HepG2 (cell line): ENCODE measurements at regions not wholly inside any gene's neighbourhood (a gene's known extent, or its start where the extent isn't known, plus 50 kb on each side); places are given as distances from the start of the nearest gene placed in this dataset.

Experiments
- ATAC-seq: fragments of 200-7000 bp; cut with Tn5 transposase; 3 replicates; pipeline ENCODE4 v1.9.1; 2020; ENCODE audit warnings: mild to moderate bottlenecking, moderate library complexity
- BruUV-seq: library from RNA; stranded (reverse); fragments of 400-500 nt; replicated peaks from 2 replicates; lab custom pipeline; 2021; lab: Mats Ljungman, UMichigan
- CTCF ChIA-PET: fragments of 300-600 bp; formaldehyde crosslinking; extraction: SDS; loops from one replicate; lab custom pipeline; 2021; ENCODE audit warnings: low total read pairs, inconsistent platforms, low intra/inter-chr PET ratio; lab: Yijun Ruan, JAX
- POLR2A ChIA-PET: fragments of 350-600 bp; sonication (Branson Sonifier 250); formaldehyde crosslinking; loops from one replicate; lab custom pipeline; 2020; ENCODE audit warnings: antibody characterized with exemption, inconsistent platforms; lab: Yijun Ruan, JAX
- DNase-seq: peaks from one replicate; pipeline ENCODE4 v3.0.0-alpha.2; 2015; ENCODE audit warnings: low spot score
- FAIRE-seq: peaks from 3 replicates; lab custom pipeline; 2011; peaks lifted over from hg19 to GRCh38; lab: Jason Lieb, UNC
- H2AFZ ChIP-seq: one replicate; pipeline ENCODE4 v1.6.1; 2011; ENCODE audit warnings: low read length, inconsistent platforms
- H3K27ac ChIP-seq: fragments of 300-600 bp; 3 replicates; pipeline ENCODE4 v1.8.0; 2011; ENCODE audit warnings: mixed run types, mild to moderate bottlenecking, mixed read lengths, low read length, inconsistent platforms; ENCODE audit not compliant: insufficient read depth; ENCODE audit errors: extremely low read length
- H3K27me3 ChIP-seq, 2 experiments: fragments of 200-600 bp in 1 of 2; 2 replicates in 1 of 2; 3 replicates in 1 of 2; pipeline versions ENCODE4 v1.6.0 to v1.8.0; 2011; ENCODE audit warnings: low read length in 2 of 2, mild to moderate bottlenecking in 2 of 2, moderate library complexity in 2 of 2, inconsistent platforms in 1 of 2; ENCODE audit not compliant: insufficient read depth in 2 of 2, control insufficient read depth in 1 of 2
- H3K36me3 ChIP-seq, 2 experiments: fragments of 200-600 bp in 1 of 2; replicated peaks in 1 of 2; 2 replicates in 1 of 2; 3 replicates in 1 of 2; pipeline versions ENCODE4 v1.5.1 to v1.8.0; 2011; ENCODE audit warnings: low read length in 2 of 2, inconsistent platforms in 1 of 2; ENCODE audit not compliant: insufficient read depth in 2 of 2, control insufficient read depth in 1 of 2
- H3K4me1 ChIP-seq: 2 replicates; pipeline ENCODE4 v1.5.1; 2012; ENCODE audit warnings: low read length, inconsistent platforms; ENCODE audit not compliant: insufficient read depth
- H3K4me2 ChIP-seq: 2 replicates; pipeline ENCODE4 v1.6.0; 2011; ENCODE audit warnings: low read depth, low read length, inconsistent platforms
- H3K4me3 ChIP-seq, 3 experiments: fragments of 200-600 bp in 1 of 3; sonication (generic), shearing (Covaris generic) in 1 of 3; replicated peaks in 1 of 3; 2 replicates each; pipeline ENCODE4 v1.5.1; 2011 to 2016; ENCODE audit warnings: low read length in 3 of 3, inconsistent platforms in 2 of 3, low read depth in 2 of 3, mild to moderate bottlenecking in 2 of 3, control low read depth in 1 of 3, mixed read lengths in 1 of 3; ENCODE audit not compliant: insufficient read depth in 1 of 3
- H3K79me2 ChIP-seq: one replicate; pipeline ENCODE4 v1.6.1; 2011; ENCODE audit warnings: low read length, inconsistent platforms; ENCODE audit not compliant: insufficient read depth
- H3K9ac ChIP-seq: 2 replicates; pipeline ENCODE4 v1.6.0; 2011; ENCODE audit warnings: mild to moderate bottlenecking, low read depth, low read length, inconsistent platforms; ENCODE audit not compliant: insufficient read depth
- H3K9me3 ChIP-seq: 2 replicates; pipeline ENCODE4 v1.5.1; 2012; ENCODE audit warnings: mild to moderate bottlenecking, low read length
- H4K20me1 ChIP-seq: 2 replicates; pipeline ENCODE4 v1.6.0; 2011; ENCODE audit warnings: inconsistent platforms, mild to moderate bottlenecking, low read length, moderate library complexity; ENCODE audit not compliant: insufficient read depth
- GZF1 ChIP-seq: sonication (generic); formaldehyde crosslinking; IDR thresholded peaks from 2 replicates; pipeline ENCODE4 v1.5.1; 2020; ENCODE audit warnings: mild to moderate bottlenecking, missing genetic modification reagents
- NFE2L2 ChIP-seq: fragments of 150-350 bp; IDR thresholded peaks from 2 replicates; pipeline ENCODE4 v1.6.1; 2014; ENCODE audit warnings: low read length
- NFYB ChIP-seq: sonication (generic); formaldehyde crosslinking; IDR thresholded peaks from 2 replicates; pipeline ENCODE4 v1.4.0; 2020; ENCODE audit warnings: missing genetic modification reagents
- RAD51 ChIP-seq: fragments of 450-650 bp; IDR thresholded peaks from 2 replicates; pipeline ENCODE4 v1.6.1; 2016; ENCODE audit warnings: borderline replicate concordance
- RORA ChIP-seq: sonication (generic); formaldehyde crosslinking; IDR thresholded peaks from 2 replicates; pipeline ENCODE4 v1.5.0; 2020; ENCODE audit warnings: mild to moderate bottlenecking, missing genetic modification reagents, moderate library complexity
- TEAD2 ChIP-seq: sonication (generic); formaldehyde crosslinking; IDR thresholded peaks from 2 replicates; pipeline ENCODE4 v1.9.0; 2021; ENCODE audit warnings: missing genetic modification reagents
- ZNF274 ChIP-seq: sonication (generic); formaldehyde crosslinking; IDR thresholded peaks from 2 replicates; pipeline ENCODE4 v1.5.1; 2020; ENCODE audit warnings: mild to moderate bottlenecking, missing genetic modification reagents
- ZNF432 ChIP-seq: sonication (generic); formaldehyde crosslinking; IDR thresholded peaks from 2 replicates; pipeline ENCODE4 v1.5.0; 2020; ENCODE audit warnings: missing genetic modification reagents, mild to moderate bottlenecking, borderline replicate concordance
- ZNF530 ChIP-seq: sonication (generic); formaldehyde crosslinking; IDR thresholded peaks from 2 replicates; pipeline ENCODE4 v1.5.0; 2020; ENCODE audit warnings: low read depth, mild to moderate bottlenecking, missing genetic modification reagents
- WGBS: methylation state at CpG from one replicate; pipeline ENCODE4 v1.1.6; 2017; ENCODE audit warnings: low lambda C conversion rate; 5-methylcytosine and 5-hydroxymethylcytosine counted together
- in situ Hi-C: cut with HindIII; loops from 2 replicates; pipeline ENCODE4 v1.10.0; 2017; ENCODE audit warnings: low pct_unique_long_range_greater_than_20kb; ENCODE audit not compliant: extremely low pct_ligation_motif_present
- intact Hi-C: fragments of 100-400 bp; cut with micrococcal nuclease; formaldehyde crosslinking; loops from one replicate; pipeline ENCODE4 v1.10.0; 2022; ENCODE audit not compliant: unreplicated experiment
- TF ChIP-seq, protein P1 (sequence below): sonication (generic); formaldehyde crosslinking; IDR thresholded peaks from 2 replicates; pipeline ENCODE4 v1.8.0; 2022; ENCODE audit warnings: missing genetic modification reagents, low read depth, mild to moderate bottlenecking, borderline replicate concordance
- TF ChIP-seq, protein P2 (sequence below): sonication (generic); formaldehyde crosslinking; IDR thresholded peaks from 2 replicates; pipeline ENCODE4 v1.5.0; 2020; ENCODE audit warnings: missing genetic modification reagents, mild to moderate bottlenecking, borderline replicate concordance
- TF ChIP-seq, protein P3 (sequence below): sonication (generic); formaldehyde crosslinking; IDR thresholded peaks from 2 replicates; pipeline ENCODE4 v1.4.0; 2020; ENCODE audit warnings: missing genetic modification reagents, borderline replicate concordance
- TF ChIP-seq, protein P4 (sequence below): sonication (generic); formaldehyde crosslinking; IDR thresholded peaks from 2 replicates; pipeline ENCODE4 v1.4.0; 2020; ENCODE audit warnings: missing genetic modification reagents
- TF ChIP-seq, protein P5 (sequence below): sonication (generic); formaldehyde crosslinking; conservative IDR thresholded peaks from 2 replicates; pipeline ENCODE4 v1.4.0; 2020; ENCODE audit warnings: missing genetic modification reagents

DNA sequence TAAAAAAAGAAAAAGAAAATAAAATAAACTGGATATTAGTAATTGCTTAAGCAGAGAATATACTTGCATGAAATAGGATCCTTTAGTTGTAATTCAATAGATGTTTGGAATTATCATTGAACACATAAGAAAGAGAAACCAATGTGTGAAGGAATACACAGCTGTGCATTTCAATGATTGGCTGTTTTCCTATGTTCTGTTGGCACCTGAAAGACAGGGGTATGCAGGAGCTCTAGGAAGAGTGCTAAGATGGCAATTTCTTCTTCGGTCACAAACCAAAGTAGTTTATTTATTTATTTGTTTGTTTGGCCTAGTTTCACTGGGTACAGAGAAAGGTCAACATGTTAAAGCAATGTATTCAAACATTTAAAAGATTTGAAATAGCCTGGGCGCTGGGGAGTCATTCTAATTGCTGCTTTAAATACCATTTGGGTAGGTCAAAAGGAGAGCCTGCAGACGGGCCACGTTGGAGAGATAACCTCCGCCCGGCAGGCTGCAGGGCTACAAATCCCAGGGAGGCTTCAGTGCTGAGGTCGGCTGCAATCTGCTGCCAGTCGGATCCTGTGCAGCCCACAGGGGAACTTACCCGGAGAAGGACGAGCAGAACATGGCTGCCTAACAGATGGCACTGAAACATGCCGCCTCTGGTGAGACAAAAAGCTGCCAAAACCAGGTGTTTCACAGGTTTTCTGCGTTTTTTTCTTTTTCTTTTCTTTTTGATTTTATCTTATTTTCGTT, 154.2 kb upstream of the TYRP1 start:
- peaks cover 9% of the 10 kb centered on the region; the same call in 1 of the 2 replicates for H3K9me3 ChIP-seq
- POLR2A ChIA-PET = no interaction called here
- H4K20me1 ChIP-seq = no peaks in the 10 kb centered on the region
- FAIRE-seq (no peak), ATAC-seq (no peak; the same call in 2 of the 3 replicates), DNase-seq (no peak)
- no peak overlapping the region for H2AFZ ChIP-seq
- no peak overlapping the region for H3K27ac ChIP-seq
- no peaks in the 10 kb centered on the region for H3K27me3 ChIP-seq
- H3K9ac ChIP-seq = no peak overlapping the region
- intact Hi-C loops (no loop called here), in situ Hi-C loops (no loop called here)
- WGBS = 6% methylated on average over 12 of the region's 13 CpGs
- no TSS peak for BruUV-seq
- H3K4me1 ChIP-seq = no peaks in the 10 kb centered on the region
- no peaks in the 10 kb centered on the region for H3K79me2 ChIP-seq
- no peak overlapping the region for H3K4me2 ChIP-seq
- H3K4me3 ChIP-seq = no peak overlapping the region
- no peaks in the 10 kb centered on the region for H3K36me3 ChIP-seq
- CTCF ChIA-PET = no interaction called here
- TF ChIP-seq RORA (CRISPR knock-in tag) (no peak), RAD51 (no peak), NFE2L2 (no peak), ZNF432 (no peak), NFYB (CRISPR knock-in tag) (no peak), TEAD2 (CRISPR knock-in tag) (no peak), GZF1 (CRISPR knock-in tag) (no peak), ZNF530 (CRISPR knock-in tag) (no peak), ZNF274 (CRISPR knock-in tag) (no peak)
- TF ChIP-seq, protein P1, sequence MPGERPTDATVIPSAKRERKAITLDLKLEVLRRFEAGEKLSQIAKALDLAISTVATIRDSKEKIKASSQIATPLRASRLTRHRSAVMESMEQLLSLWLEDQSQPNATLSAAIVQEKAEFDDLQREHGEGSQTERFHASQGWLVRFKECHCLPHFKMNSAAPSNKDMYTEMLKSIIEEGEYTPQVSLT (CRISPR knock-in tag) = no peak
- TF ChIP-seq, protein P2, sequence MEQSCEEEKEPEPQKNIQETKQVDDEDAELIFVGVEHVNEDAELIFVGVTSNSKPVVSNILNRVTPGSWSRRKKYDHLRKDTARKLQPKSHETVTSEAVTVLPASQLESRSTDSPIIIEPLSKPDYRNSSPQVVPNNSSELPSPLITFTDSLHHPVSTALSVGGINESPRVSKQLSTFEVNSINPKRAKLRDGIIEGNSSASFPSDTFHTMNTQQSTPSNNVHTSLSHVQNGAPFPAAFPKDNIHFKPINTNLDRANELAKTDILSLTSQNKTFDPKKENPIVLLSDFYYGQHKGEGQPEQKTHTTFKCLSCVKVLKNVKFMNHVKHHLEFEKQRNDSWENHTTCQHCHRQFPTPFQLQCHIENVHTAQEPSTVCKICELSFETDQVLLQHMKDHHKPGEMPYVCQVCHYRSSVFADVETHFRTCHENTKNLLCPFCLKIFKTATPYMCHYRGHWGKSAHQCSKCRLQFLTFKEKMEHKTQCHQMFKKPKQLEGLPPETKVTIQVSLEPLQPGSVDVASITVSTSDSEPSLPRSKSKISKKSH (CRISPR knock-in tag) = no peak
- TF ChIP-seq, protein P3, sequence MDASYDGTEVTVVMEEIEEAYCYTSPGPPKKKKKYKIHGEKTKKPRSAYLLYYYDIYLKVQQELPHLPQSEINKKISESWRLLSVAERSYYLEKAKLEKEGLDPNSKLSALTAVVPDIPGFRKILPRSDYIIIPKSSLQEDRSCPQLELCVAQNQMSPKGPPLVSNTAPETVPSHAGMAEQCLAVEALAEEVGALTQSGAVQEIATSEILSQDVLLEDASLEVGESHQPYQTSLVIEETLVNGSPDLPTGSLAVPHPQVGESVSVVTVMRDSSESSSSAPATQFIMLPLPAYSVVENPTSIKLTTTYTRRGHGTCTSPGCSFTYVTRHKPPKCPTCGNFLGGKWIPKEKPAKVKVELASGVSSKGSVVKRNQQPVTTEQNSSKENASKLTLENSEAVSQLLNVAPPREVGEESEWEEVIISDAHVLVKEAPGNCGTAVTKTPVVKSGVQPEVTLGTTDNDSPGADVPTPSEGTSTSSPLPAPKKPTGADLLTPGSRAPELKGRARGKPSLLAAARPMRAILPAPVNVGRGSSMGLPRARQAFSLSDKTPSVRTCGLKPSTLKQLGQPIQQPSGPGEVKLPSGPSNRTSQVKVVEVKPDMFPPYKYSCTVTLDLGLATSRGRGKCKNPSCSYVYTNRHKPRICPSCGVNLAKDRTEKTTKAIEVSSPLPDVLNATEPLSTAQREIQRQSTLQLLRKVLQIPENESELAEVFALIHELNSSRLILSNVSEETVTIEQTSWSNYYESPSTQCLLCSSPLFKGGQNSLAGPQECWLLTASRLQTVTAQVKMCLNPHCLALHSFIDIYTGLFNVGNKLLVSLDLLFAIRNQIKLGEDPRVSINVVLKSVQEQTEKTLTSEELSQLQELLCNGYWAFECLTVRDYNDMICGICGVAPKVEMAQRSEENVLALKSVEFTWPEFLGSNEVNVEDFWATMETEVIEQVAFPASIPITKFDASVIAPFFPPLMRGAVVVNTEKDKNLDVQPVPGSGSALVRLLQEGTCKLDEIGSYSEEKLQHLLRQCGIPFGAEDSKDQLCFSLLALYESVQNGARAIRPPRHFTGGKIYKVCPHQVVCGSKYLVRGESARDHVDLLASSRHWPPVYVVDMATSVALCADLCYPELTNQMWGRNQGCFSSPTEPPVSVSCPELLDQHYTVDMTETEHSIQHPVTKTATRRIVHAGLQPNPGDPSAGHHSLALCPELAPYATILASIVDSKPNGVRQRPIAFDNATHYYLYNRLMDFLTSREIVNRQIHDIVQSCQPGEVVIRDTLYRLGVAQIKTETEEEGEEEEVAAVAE = no peak
- TF ChIP-seq, protein P4, sequence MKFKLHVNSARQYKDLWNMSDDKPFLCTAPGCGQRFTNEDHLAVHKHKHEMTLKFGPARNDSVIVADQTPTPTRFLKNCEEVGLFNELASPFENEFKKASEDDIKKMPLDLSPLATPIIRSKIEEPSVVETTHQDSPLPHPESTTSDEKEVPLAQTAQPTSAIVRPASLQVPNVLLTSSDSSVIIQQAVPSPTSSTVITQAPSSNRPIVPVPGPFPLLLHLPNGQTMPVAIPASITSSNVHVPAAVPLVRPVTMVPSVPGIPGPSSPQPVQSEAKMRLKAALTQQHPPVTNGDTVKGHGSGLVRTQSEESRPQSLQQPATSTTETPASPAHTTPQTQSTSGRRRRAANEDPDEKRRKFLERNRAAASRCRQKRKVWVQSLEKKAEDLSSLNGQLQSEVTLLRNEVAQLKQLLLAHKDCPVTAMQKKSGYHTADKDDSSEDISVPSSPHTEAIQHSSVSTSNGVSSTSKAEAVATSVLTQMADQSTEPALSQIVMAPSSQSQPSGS (CRISPR knock-in tag) = no peak
- TF ChIP-seq, protein P5, sequence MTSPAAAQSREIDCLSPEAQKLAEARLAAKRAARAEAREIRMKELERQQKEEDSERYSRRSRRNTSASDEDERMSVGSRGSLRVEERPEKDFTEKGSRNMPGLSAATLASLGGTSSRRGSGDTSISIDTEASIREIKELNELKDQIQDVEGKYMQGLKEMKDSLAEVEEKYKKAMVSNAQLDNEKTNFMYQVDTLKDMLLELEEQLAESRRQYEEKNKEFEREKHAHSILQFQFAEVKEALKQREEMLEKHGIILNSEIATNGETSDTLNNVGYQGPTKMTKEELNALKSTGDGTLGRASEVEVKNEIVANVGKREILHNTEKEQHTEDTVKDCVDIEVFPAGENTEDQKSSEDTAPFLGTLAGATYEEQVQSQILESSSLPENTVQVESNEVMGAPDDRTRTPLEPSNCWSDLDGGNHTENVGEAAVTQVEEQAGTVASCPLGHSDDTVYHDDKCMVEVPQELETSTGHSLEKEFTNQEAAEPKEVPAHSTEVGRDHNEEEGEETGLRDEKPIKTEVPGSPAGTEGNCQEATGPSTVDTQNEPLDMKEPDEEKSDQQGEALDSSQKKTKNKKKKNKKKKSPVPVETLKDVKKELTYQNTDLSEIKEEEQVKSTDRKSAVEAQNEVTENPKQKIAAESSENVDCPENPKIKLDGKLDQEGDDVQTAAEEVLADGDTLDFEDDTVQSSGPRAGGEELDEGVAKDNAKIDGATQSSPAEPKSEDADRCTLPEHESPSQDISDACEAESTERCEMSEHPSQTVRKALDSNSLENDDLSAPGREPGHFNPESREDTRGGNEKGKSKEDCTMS (CRISPR knock-in tag) = no peak
- TF ChIP-seq, all 625 proteins: peak for 0
